ENCODE measurements at regions not wholly inside any gene's neighbourhood (a gene's known extent, or its start where the extent isn't known, plus 50 kb on each side); places are given as distances from the start of the nearest gene placed in this dataset.

DNA sequence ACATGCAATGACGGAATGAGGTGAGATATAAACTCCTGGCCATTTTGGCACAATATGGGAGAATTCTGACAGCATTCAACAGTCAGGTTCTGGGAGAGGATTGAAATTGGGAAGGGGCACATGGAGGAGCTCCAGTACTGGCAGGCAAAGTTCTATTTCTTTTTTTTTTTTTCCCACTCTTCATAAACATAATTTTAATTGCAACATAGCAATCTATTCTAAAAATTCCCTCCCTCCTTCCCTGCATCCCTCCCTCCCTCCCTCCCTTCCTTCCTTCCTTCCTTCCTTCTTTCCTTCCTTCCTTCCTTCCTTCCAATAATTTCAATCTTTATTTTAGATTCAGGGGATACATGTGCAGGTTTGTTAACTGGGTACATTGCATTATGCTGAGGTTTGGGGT is 93.2 kb downstream of the PTCSC3 start:
- Histone ChIP-seq H3K4me1 (no peaks in the 10 kb centered on the region), H3K9me3 (peaks cover 0 to 4% of the 10 kb centered on the region in 2 donors), H3K27ac (no peak overlapping the region), H3K4me3 (no peak overlapping the region), H3K27me3 (no peaks in the 10 kb centered on the region), H3K36me3 (no peaks in the 10 kb centered on the region)
- DNase-seq (ENCODE audit: low spot score in 2 of 2) = no peak
- TF ChIP-seq POLR2AphosphoS5 (IDR thresholded peaks at IDR 0.05) (no peak), POLR2A (IDR thresholded peaks at IDR 0.05) (no peak)
- TF ChIP-seq, protein P1, sequence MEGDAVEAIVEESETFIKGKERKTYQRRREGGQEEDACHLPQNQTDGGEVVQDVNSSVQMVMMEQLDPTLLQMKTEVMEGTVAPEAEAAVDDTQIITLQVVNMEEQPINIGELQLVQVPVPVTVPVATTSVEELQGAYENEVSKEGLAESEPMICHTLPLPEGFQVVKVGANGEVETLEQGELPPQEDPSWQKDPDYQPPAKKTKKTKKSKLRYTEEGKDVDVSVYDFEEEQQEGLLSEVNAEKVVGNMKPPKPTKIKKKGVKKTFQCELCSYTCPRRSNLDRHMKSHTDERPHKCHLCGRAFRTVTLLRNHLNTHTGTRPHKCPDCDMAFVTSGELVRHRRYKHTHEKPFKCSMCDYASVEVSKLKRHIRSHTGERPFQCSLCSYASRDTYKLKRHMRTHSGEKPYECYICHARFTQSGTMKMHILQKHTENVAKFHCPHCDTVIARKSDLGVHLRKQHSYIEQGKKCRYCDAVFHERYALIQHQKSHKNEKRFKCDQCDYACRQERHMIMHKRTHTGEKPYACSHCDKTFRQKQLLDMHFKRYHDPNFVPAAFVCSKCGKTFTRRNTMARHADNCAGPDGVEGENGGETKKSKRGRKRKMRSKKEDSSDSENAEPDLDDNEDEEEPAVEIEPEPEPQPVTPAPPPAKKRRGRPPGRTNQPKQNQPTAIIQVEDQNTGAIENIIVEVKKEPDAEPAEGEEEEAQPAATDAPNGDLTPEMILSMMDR (IDR thresholded peaks at IDR 0.05) = no peak
- intact Hi-C loops (cut with DNase I; ENCODE audit: low total_unique reads) = no loop called here

DNA sequence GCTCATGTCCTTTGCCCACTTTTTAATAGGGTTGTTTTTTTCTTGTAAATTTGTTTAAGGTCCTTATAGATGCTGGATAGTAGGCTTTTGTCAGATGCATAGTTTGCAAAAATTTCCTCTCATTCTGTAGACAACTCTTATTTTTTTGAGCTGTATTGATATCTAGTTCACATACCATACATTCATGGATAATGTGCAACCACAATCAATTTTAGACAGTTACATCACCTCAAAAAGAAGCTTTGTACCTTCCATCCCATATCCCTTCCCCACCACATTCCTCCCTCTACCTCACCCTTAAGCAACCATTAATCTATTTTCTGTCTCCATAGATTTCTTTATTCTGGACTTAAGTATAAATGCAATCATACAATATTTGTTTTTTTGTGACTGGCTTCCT is 98.4 kb downstream of the PTCSC3 start:
- Histone ChIP-seq H3K27ac (no peak overlapping the region), H3K4me1 (no peaks in the 10 kb centered on the region), H3K36me3 (no peaks in the 10 kb centered on the region), H3K27me3 (no peaks in the 10 kb centered on the region), H3K4me3 (no peak overlapping the region), H3K9me3 (peaks cover 0 to 4% of the 10 kb centered on the region in 2 donors)
- intact Hi-C loops (cut with DNase I; ENCODE audit: low total_unique reads) = no loop called here
- no peak for DNase-seq (ENCODE audit: low spot score in 2 of 2)
- TF ChIP-seq POLR2A (IDR thresholded peaks at IDR 0.05) (no peak), POLR2AphosphoS5 (IDR thresholded peaks at IDR 0.05) (no peak)

DNA sequence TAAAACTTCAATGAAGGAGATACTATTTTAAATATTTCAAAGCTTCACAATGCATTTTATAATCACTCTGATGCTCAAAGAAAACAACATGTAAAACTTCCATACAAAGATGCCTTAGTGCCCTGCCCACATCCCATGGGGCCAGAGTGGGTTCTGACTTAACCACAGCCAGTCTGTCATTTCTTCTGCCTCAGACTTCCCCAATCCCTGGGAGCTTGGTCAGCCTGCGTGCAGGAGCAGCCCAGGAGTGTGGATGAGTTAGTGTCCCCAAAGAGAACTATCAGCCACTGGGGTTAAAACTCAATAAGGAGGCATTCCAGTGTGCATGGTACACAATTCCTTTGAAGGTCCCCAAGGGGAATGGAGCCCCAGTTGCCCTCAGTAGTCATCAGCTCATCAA is 100.3 kb downstream of the PTCSC3 start:
- no peaks in the 10 kb centered on the region for H3K36me3 ChIP-seq
- H3K9me3 ChIP-seq = peaks cover 0 to 4% of the 10 kb centered on the region in 2 donors
- no peak overlapping the region for H3K4me3 ChIP-seq
- no peak for DNase-seq (ENCODE audit: low spot score in 2 of 2)
- TF ChIP-seq, protein P1 (IDR thresholded peaks at IDR 0.05) = no peak
- TF ChIP-seq POLR2A (IDR thresholded peaks at IDR 0.05) (no peak), POLR2AphosphoS5 (IDR thresholded peaks at IDR 0.05) (no peak)
- H3K27ac ChIP-seq = no peak overlapping the region
- intact Hi-C loops (cut with DNase I; ENCODE audit: low total_unique reads) = no loop called here
- no peaks in the 10 kb centered on the region for H3K27me3 ChIP-seq
- no peaks in the 10 kb centered on the region for H3K4me1 ChIP-seq

DNA sequence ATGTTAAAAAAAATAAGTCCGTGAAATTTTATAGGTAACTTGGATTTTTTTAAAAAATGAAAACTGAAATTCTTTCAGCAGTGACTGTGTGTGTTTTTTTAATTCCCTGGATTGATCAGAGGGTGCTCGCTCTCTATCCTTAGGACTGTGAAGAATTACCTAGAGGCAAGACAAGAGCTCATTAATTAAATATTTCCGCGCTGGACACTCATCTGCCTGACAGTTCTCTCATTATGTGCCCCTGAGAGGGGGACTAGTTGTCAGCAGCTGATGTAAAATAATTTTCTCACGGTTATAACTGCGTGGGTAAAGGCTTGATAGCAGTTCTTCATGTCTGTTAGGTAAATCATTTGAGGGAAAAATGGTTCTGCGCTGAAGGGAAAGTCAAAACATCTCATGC is 101.3 kb downstream of the PTCSC3 start:
- intact Hi-C loops (cut with DNase I; ENCODE audit: low total_unique reads) = no loop called here
- H3K9me3 ChIP-seq = peaks cover 0 to 4% of the 10 kb centered on the region in 2 donors
- TF ChIP-seq POLR2AphosphoS5 (IDR thresholded peaks at IDR 0.05) (no peak), POLR2A (IDR thresholded peaks at IDR 0.05) (no peak)
- TF ChIP-seq, protein P1 (IDR thresholded peaks at IDR 0.05) = no peak

DNA sequence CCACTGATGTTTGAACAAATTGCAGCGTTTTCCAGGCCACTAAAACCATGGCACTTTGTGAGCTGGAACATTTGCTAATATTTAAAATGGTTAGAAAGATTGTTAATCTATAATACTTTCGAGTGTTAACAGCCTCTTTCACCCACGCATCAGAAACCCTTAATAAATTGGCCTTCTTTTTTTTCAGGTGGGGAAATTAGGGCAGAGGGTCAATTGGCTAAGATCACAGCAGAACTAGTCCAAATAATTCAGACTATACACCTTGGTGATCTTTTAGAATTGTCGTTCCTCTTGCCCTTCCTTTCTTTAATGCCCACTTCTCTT is 105.8 kb downstream of the PTCSC3 start:
- Histone ChIP-seq H3K4me3 (no peak overlapping the region), H3K9me3 (no peaks in the 10 kb centered on the region), H3K27ac (no peak overlapping the region), H3K36me3 (no peaks in the 10 kb centered on the region), H3K27me3 (peaks cover 0 to 3% of the 10 kb centered on the region in 2 donors), H3K4me1 (no peaks in the 10 kb centered on the region)
- intact Hi-C loops (cut with DNase I; ENCODE audit: low total_unique reads) = no loop called here
- TF ChIP-seq POLR2AphosphoS5 (IDR thresholded peaks at IDR 0.05) (no peak), POLR2A (IDR thresholded peaks at IDR 0.05) (no peak)
- TF ChIP-seq, protein P1 (IDR thresholded peaks at IDR 0.05) = no peak
- DNase-seq (ENCODE audit: low spot score in 2 of 2) = no peak

More for the DNA sequence above, 101.3 kb downstream of the PTCSC3 start:
- Histone ChIP-seq H3K4me3 (no peak overlapping the region), H3K27ac (no peak overlapping the region), H3K27me3 (no peaks in the 10 kb centered on the region), H3K4me1 (no peaks in the 10 kb centered on the region), H3K36me3 (no peaks in the 10 kb centered on the region)
- DNase-seq (ENCODE audit: low spot score in 2 of 2) = no peak

Measured in breast epithelium (tissue), 4 donors.